ENCODE measurements at regions not wholly inside any gene's neighbourhood (a gene's known extent, or its start where the extent isn't known, plus 50 kb on each side); places are given as distances from the start of the nearest gene placed in this dataset.

- Histone ChIP-seq H3K36me3 (ENCODE audit: insufficient read depth in 1 of 2, low read depth in 1 of 2) (no peaks in the 10 kb centered on the region), H3K27me3 (ENCODE audit: insufficient read depth in 3 of 3, low read length in 2 of 3) (no peaks in the 10 kb centered on the region), H3K27ac (no peak overlapping the region), H3K9me3 (no peaks in the 10 kb centered on the region), H3K4me1 (no peaks in the 10 kb centered on the region), H3K4me3 (peak overlapping the region; percentile 47)
- DNase-seq (no peak), ATAC-seq (peak in 1 of 4 donors; percentile 67)
- 45 to 61% (median 47%) methylated on average over 5 of the region's 5 CpGs for WGBS, 3 donors
- no peak for TF ChIP-seq CTCF (IDR thresholded peaks at IDR 0.05)
- intact Hi-C loops (cut with DNase I): no loop called here
Observed at GRCh38 chr4:174154215-174154854, 129.1 kb downstream of the FBXO8 start.

- Histone ChIP-seq H3K36me3 (ENCODE audit: insufficient read depth in 1 of 2, low read depth in 1 of 2) (no peaks in the 10 kb centered on the region), H3K9me3 (no peaks in the 10 kb centered on the region), H3K4me3 (no peak overlapping the region), H3K27ac (no peak overlapping the region), H3K27me3 (ENCODE audit: insufficient read depth in 3 of 3, low read length in 2 of 3) (no peaks in the 10 kb centered on the region), H3K4me1 (no peaks in the 10 kb centered on the region)
- TF ChIP-seq CTCF (IDR thresholded peaks at IDR 0.05): no peak
- DNase-seq (no peak), ATAC-seq (no peak)
- 44 to 51% (median 46%) methylated on average over 2 of the region's 2 CpGs for WGBS, 3 donors
- intact Hi-C loops (cut with DNase I): no loop called here
Observed at GRCh38 chr4:174152717-174153466, 130.6 kb downstream of the FBXO8 start.

- peaks cover 0 to 5% (median 0%) of the 10 kb centered on the region in 3 donors for H3K27me3 ChIP-seq (ENCODE audit: insufficient read depth in 3 of 3, low read length in 2 of 3)
- no peaks in the 10 kb centered on the region for H3K36me3 ChIP-seq (ENCODE audit: insufficient read depth in 1 of 2, low read depth in 1 of 2)
- no peaks in the 10 kb centered on the region for H3K9me3 ChIP-seq
- WGBS, 3 donors: 73 to 77% (median 73%) methylated on average over 2 of the region's 2 CpGs
- no peak overlapping the region for H3K27ac ChIP-seq
- intact Hi-C loops (cut with DNase I): no loop called here
- ATAC-seq: no peak
- no peak overlapping the region for H3K4me3 ChIP-seq
- no peaks in the 10 kb centered on the region for H3K4me1 ChIP-seq
- no peak for TF ChIP-seq CTCF (IDR thresholded peaks at IDR 0.05)
- DNase-seq: no peak
Observed at GRCh38 chr4:174147863-174148262, 135.6 kb downstream of the FBXO8 start.

GRCh38 chr4:174144106-174144505 lies 139.4 kb downstream of the FBXO8 start:
- Histone ChIP-seq H3K4me1 (no peaks in the 10 kb centered on the region), H3K36me3 (ENCODE audit: insufficient read depth in 1 of 2, low read depth in 1 of 2) (no peaks in the 10 kb centered on the region), H3K4me3 (no peak overlapping the region), H3K9me3 (no peaks in the 10 kb centered on the region), H3K27ac (no peak overlapping the region), H3K27me3 (ENCODE audit: insufficient read depth in 3 of 3, low read length in 2 of 3) (peaks cover 0 to 5% (median 0%) of the 10 kb centered on the region in 3 donors)
- DNase-seq (no peak), ATAC-seq (no peak)
- TF ChIP-seq CTCF (IDR thresholded peaks at IDR 0.05): no peak
- intact Hi-C loops (cut with DNase I): no loop called here

Measured in psoas muscle (tissue), 7 donors.